GM21619 (cell line): ENCODE measurements at regions not wholly inside any gene's neighbourhood (a gene's known extent, or its start where the extent isn't known, plus 50 kb on each side); places are given as distances from the start of the nearest gene placed in this dataset.
"Not testable (repeated sequence)": the region's sequence is repeated elsewhere in the genome, so short reads cannot be mapped to it uniquely, and the experiment has no call there.

ENCODE experiments used
- ATAC-seq: cut with Tn5 transposase; IDR thresholded peaks from one replicate; pipeline ENCODE4 v1.9.1; 2021; ENCODE audit not compliant: unreplicated experiment

DNA sequence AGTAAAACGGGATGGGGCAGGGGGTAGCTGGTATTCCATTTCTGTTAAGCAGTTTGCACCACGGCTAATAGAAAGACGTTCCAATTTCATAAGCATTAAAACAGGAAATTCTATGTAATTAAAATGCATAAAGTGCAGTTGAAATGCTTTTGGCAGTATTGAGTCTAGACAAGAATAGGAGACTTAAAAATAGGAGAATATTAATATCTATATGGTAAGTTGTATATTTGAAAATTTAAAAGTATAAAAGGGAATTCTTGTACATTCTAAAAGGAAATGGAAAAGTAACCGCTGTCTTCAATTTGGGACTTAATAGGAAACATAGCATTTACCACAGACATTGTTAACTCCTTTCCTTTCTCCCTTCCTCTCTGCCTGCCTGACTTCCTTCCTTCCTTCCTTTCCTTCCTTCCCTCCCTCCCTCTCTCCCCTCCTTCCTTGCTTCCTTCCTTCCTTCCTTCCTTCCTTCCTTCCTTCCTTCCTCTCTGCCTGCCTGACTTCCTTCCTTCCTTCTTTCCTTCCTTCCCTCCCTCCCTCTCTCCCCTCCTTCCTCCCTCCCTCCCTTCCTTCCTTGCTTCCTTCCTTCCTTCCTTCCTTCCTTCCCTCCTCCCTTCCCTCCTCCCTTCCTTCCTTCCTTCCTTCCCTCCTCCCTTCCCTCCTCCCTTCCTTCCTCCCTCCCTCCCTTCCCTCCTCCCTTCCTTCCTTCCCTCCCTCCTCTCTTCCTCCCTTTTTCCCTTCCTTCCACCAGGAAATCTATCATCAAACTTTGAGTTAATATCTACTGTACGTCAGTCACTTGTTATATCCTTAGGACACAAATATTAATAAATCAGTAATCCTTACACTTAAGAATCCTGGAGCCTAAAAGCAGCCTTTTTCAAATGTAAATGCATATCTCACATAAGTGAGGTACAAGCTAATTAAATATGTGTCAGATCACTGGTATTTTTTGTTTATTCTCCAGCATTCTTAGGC lies 1049.3 kb downstream of the GALC start:
- no peak for ATAC-seq

GRCh38 chr14:86942936-86943335 lies 1050.0 kb downstream of the GALC start:
- ATAC-seq = no peak

DNA sequence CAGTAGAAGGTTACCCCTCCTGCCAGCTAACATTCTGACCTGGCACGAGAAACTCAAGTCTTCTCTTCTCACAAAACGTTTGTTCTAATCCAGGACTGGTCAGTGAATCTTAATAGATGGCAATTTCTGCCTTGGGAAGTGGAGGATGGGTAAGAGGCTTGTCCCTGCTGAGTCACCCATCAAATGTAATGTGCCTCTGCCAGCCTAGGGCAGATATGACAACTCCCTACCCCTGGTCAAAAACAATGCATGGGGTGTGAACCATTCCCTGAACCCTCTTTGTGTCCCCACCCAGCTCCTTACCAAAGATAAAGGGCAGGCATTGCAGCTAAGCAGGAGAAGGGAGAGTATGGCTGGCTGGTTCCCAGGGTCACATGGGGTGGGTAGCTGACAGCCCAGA lies 1052.9 kb downstream of the GALC start:
- ATAC-seq = no peak

GRCh38 chr14:86938320-86938719 lies 1054.7 kb downstream of the GALC start:
- ATAC-seq = no peak

GRCh38 chr14:86936556-86936955 lies 1056.4 kb downstream of the GALC start:
- ATAC-seq = no peak

DNA sequence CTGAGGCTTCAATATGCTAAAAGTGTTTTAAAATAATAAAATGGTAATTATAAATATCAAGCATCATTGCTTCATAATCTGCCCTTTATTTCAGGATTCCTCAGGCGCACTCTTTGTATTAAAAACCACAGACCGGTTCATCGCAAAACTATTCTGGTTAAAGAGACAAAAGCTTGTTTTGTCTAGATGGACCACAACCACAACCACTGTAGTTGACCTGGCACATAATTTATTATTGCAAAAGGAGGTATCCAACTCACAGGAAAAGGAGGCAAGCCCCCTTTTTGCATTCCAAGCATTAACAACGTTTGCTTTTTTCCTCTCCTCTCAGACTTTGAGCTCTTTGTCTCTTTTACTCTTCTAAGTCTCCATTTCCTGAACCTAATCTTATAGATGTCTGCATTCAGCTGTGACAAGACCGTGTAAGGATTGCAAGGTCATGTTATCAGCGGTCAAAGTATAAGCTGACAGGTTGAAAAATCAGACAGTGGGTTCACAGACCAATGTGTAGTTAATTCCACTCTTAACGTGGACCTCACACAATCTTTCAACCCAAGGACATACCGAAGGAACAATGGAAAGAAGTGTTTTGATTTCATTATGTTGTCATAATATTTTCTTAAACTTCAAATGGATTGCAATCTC lies 1057.6 kb downstream of the GALC start:
- no peak for ATAC-seq

DNA sequence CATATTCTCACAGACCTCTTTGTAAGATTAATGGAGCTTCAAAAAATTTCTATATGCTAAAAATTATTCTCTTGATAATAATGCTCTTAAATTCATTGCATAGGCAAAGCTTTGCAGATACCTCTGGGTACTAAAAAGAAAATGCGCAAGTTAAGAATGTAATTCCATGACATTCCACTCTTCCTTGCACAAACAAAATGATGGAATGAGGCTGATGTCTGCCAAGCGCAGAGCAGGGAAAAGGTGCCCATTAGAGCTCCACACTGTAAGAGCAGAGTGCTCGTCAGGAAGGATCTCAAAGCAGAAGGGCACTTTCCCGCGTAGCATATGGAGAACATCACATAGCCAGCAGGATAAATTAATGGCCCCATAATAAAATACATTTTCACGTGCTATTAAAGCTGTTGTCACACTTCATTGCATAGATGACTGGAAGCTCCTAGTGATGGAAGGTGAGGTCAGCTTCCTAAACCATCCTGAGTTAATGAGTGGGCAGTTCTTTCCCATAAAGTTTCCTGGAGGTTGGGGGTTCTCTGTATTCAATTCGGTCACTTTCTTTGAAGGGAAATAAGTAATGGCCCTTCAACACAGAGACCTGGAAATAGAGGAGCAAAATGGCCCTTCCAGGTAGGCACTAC lies 1058.9 kb downstream of the GALC start:
- ATAC-seq = no peak

DNA sequence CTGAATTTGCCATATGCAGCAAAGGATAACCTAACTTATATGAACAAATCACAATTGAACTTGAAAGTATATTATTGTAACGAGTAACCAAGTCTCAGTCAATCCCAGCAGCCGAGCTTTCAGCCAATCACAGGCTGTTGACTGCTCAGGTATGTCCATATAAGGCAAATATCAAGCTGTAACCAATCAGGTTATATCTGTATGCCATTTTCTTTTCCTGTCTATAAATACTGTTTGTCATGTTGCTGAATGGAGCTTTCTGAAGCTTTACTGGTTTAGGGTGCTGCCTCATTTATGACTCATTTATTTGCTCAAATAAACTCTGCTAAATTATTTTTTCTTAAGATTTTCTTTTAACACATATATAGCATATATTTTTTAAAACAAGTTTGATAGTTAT lies 1059.5 kb downstream of the GALC start:
- ATAC-seq = no peak

DNA sequence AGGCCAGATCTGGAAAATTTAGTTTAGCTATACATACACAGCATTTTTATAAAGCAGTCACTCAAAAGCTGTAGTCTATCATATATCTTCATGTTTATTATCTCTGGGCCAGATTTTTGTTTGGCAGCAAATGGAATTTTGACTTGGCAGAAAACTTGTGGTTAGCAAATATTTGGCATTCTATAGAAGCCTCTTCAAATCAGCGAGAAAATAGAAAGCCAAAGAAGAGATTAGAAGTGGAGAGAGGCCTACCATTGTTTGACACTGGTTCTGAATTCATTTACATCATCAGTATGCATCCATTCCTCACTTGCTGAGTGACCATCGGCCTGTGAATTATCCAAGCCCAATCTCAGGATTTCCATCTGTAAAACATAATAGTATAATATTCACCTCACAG lies 1077.6 kb downstream of the GALC start:
- ATAC-seq = no peak

- ATAC-seq = no peak
Measured at GRCh38 chr14:86912709-86913108, 1080.3 kb downstream of the GALC start.

- ATAC-seq = no peak
Measured at GRCh38 chr14:86911486-86911885, 1081.5 kb downstream of the GALC start.

- not testable (repeated sequence) for ATAC-seq
Measured at GRCh38 chr14:86905386-86905926, 1087.5 kb downstream of the GALC start.

DNA sequence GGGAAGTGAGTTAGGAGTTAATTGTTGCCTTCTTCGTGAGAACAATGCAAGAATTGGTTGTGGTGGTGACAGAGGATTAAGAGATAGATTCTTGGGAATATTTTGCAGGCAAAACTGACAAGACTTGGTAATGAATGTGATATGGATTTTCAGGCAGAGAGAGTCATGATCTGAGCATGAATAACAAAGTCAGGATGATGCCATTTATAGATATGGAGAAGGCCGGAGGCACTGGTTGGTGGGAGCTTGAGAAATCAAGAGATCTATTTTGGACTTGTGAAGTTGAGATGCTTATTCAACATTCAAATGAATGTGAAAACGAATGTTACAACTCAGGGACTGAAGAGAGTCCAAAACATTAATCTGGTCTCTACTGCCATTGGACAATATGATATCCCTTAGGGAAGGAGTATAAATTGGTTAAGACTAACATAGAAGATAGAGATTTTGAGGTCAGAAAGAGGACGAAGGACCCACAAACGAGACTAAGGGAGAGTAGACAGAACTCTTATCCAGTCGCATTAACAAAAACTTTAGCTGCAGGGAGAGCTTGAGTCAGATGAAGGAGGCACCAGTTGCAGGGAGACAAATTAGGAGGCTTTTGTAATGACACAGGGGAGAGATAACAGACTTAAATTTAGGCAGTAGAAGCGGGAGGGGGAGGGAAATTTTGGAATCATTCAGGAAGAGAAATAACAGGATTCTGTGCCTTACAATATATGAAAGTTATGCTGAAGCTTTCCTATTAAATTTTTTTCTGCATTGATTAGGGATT lies 1090.6 kb downstream of the GALC start:
- ATAC-seq = no peak

DNA sequence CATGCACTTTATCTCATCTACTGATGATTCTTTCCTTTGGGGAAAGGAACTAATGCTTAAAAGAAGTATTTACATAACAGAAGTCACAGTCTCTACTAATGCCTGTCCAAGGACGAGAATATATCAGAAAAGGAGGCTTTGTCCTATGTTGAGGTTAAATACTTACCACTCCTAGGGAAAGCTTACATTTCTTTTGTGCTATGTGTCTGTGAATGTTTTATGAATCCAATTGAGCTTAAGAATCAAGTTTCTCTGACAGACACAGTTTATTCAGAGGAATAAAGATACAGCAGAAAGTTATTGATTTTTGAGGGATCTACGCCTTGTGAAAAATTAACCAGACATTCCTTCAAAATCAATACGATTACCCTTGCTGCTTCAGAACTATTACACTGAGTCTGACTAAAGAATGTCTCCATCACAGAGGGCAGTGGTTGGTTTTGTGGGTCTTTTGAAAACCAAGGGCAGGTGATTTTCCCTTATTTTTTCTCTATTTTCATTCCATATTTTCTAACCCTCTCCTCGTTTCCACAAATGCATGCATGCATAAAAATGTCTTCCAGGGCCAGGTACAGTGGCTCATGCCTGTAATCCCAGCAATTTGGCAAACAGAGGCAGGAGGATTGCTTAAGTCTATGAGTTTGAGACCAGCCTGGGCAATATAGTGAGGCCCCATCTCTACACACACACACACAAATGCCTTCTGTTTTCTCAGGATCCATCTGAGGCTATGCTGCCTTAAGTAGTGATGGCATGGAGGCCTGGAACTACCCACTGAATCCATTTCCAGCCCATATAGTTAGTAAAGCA lies 1095.1 kb downstream of the GALC start:
- no peak for ATAC-seq

- no peak for ATAC-seq
Measured at GRCh38 chr14:86897224-86897623, 1095.8 kb downstream of the GALC start.

DNA sequence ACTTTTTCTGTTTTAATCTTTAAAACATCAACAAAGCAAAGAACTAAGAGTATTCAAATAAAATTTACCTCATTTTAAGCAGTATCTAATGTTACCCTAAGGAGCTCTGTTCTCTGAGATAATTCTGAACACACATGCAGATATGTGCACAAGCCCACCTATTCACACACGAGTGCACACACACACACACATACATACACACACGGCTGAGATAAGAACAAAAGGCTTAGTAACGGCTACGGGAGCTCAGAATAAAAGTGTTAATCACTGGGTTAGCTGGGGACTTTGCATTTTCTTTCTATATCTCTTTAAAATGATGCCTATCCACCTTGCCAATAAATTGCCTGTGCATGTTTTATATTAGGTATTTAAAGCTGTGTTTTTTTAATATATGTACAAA lies 1096.3 kb downstream of the GALC start:
- ATAC-seq = no peak

DNA sequence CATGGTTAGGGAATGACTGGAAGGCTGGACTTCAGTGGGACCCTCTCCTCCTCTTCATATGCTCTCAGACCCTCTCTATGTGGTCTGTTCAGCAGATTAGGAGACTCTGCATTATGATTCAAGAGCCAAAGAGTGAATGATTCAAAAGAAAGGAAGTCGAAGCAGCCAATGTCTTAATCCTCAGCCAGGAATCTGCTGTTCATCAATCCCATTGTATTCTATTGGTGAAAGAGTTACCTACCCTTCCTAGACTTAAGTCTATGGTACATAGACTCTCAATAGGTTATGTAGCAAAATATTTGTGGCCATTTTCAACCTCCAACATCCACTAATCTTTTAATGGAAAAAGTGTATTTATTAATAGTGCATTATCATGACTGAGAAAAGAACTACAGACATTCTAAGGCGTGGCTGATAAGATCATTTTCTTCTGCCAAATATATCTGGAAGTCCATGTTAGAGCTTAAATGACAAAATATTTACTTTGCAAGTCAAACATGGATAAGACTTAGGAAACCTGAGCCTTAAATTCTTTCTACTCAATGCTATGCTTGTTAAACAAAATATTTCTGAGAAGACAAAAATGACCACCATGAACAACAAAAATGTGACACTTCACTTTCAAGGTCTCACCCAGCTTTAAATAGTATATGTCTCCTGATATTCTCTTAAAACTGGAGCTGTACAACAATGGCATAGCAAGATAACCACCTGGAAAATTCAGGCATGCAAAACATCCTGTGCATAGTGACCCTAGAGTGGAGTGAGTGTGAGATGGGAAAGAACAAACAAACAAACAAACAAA lies 1100.6 kb downstream of the GALC start:
- no peak for ATAC-seq

GRCh38 chr14:86885280-86885679 lies 1107.7 kb downstream of the GALC start:
- no peak for ATAC-seq

DNA sequence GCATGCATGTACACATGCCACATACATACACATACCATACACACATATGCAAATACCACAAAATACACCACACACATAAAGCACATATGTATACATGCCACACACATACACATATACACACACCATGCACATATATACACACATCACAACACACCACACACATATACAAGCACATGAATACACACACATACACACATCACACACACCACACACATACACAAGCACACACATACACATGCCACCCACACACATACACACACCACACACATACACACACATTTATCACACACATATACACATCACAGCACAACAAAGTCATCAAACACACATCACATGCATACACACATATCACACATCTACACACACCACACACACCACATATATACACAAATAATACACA lies 1108.5 kb downstream of the GALC start:
- no peak for ATAC-seq
